DOHH2 (cell line): ENCODE measurements at regions not wholly inside any gene's neighbourhood (a gene's known extent, or its start where the extent isn't known, plus 50 kb on each side); places are given as distances from the start of the nearest gene placed in this dataset.

Experiments
- H3F3A ChIP-seq: fragments of 200-600 bp; sonication (generic), shearing (Covaris generic); 2 replicates; pipeline ENCODE4 v1.6.0; 2016; ENCODE audit warnings: antibody characterized with exemption, mild to moderate bottlenecking; ENCODE audit not compliant: control insufficient read depth, insufficient read depth
- H3K27ac ChIP-seq: fragments of 200-600 bp; sonication (generic); 2 replicates; pipeline ENCODE4 v1.5.1; 2014; ENCODE audit warnings: low read depth, mild to moderate bottlenecking, low read length, moderate library complexity
- H3K27me3 ChIP-seq: fragments of 200-600 bp; sonication (generic); 2 replicates; pipeline ENCODE4 v1.6.1; 2014; ENCODE audit warnings: mild to moderate bottlenecking, low read length, mixed read lengths; ENCODE audit not compliant: control insufficient read depth
- H3K36me3 ChIP-seq: fragments of 200-600 bp; sonication (generic); 2 replicates; pipeline ENCODE4 v1.6.1; 2014; ENCODE audit warnings: mild to moderate bottlenecking, low read length, moderate library complexity, mixed read lengths; ENCODE audit not compliant: control insufficient read depth
- H3K4me1 ChIP-seq: fragments of 200-600 bp; sonication (generic); 2 replicates; pipeline ENCODE4 v1.6.1; 2014; ENCODE audit warnings: mild to moderate bottlenecking, low read length, mixed read lengths; ENCODE audit not compliant: control insufficient read depth
- H3K4me2 ChIP-seq: fragments of 200-600 bp; sonication (generic); 2 replicates; pipeline ENCODE4 v1.6.0; 2014; ENCODE audit warnings: mild to moderate bottlenecking, low read length, moderate library complexity
- H3K4me3 ChIP-seq: fragments of 200-600 bp; sonication (generic); 2 replicates; pipeline ENCODE4 v1.5.1; 2014; ENCODE audit warnings: mild to moderate bottlenecking, low read length, mixed read lengths
- H3K79me2 ChIP-seq: fragments of 200-600 bp; sonication (generic); 2 replicates; pipeline ENCODE4 v1.6.1; 2014; ENCODE audit warnings: mild to moderate bottlenecking, low read length, mixed read lengths; ENCODE audit not compliant: control insufficient read depth
- H3K9me2 ChIP-seq: fragments of 200-600 bp; sonication (generic); replicated peaks from 2 replicates; pipeline ENCODE4 v1.6.1; 2014; ENCODE audit warnings: mild to moderate bottlenecking, low read length, mixed read lengths; ENCODE audit not compliant: control insufficient read depth
- H3K9me3 ChIP-seq: fragments of 200-600 bp; sonication (generic); 2 replicates; pipeline ENCODE4 v1.6.1; 2014; ENCODE audit warnings: antibody characterized with exemption, low read length, mixed read lengths; ENCODE audit not compliant: control insufficient read depth, insufficient read depth
- H4K20me1 ChIP-seq: fragments of 200-600 bp; sonication (generic); 2 replicates; pipeline ENCODE4 v1.6.0; 2014; ENCODE audit warnings: low read depth, mild to moderate bottlenecking, antibody characterized with exemption, low read length, moderate library complexity; ENCODE audit not compliant: control insufficient read depth, insufficient read depth
- EZH2phosphoT487 ChIP-seq: fragments of 200-600 bp; sonication (generic); IDR thresholded peaks from 2 replicates; pipeline ENCODE4 v1.6.1; 2017; ENCODE audit warnings: borderline replicate concordance, mild to moderate bottlenecking, antibody characterized with exemption, low read length, moderate library complexity, mixed read lengths
- TF ChIP-seq, protein P1 (sequence below): fragments of 200-600 bp; sonication (generic); IDR thresholded peaks from one replicate; pipeline ENCODE4 v1.5.1; 2014; ENCODE audit warnings: antibody characterized with exemption, mild to moderate bottlenecking, low read depth, low read length; ENCODE audit not compliant: poor library complexity, severe bottlenecking

DNA sequence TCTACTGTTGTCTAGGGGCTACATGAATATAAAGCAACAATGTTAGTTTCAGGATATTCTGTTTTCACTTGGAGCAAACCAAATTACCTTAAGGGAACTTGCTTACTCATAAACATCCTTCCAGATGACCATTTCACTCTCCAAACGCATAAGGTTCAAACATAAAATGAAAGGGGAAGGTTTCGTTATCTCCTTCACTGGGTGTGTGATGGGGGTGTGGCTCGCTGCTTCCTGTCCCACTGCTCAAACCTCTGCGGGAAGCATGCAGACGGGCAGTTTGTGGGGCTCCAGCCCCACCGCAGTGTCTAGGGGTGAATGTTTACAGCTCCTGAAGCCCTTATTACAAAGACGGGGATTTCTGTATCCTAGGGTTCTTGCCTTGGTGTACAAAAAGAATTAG lies 1310.9 kb upstream of the TMEFF2 start:
- Histone ChIP-seq H3K27me3 (no peaks in the 10 kb centered on the region), H3K36me3 (no peaks in the 10 kb centered on the region), H3F3A (no peaks in the 10 kb centered on the region), H3K4me2 (no peak overlapping the region), H3K79me2 (no peaks in the 10 kb centered on the region), H3K9me3 (no peaks in the 10 kb centered on the region), H4K20me1 (no peaks in the 10 kb centered on the region), H3K27ac (no peak overlapping the region), H3K9me2 (no peaks in the 10 kb centered on the region), H3K4me1 (no peaks in the 10 kb centered on the region), H3K4me3 (no peak overlapping the region)
- TF ChIP-seq, protein P1, sequence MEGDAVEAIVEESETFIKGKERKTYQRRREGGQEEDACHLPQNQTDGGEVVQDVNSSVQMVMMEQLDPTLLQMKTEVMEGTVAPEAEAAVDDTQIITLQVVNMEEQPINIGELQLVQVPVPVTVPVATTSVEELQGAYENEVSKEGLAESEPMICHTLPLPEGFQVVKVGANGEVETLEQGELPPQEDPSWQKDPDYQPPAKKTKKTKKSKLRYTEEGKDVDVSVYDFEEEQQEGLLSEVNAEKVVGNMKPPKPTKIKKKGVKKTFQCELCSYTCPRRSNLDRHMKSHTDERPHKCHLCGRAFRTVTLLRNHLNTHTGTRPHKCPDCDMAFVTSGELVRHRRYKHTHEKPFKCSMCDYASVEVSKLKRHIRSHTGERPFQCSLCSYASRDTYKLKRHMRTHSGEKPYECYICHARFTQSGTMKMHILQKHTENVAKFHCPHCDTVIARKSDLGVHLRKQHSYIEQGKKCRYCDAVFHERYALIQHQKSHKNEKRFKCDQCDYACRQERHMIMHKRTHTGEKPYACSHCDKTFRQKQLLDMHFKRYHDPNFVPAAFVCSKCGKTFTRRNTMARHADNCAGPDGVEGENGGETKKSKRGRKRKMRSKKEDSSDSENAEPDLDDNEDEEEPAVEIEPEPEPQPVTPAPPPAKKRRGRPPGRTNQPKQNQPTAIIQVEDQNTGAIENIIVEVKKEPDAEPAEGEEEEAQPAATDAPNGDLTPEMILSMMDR = no peak

DNA sequence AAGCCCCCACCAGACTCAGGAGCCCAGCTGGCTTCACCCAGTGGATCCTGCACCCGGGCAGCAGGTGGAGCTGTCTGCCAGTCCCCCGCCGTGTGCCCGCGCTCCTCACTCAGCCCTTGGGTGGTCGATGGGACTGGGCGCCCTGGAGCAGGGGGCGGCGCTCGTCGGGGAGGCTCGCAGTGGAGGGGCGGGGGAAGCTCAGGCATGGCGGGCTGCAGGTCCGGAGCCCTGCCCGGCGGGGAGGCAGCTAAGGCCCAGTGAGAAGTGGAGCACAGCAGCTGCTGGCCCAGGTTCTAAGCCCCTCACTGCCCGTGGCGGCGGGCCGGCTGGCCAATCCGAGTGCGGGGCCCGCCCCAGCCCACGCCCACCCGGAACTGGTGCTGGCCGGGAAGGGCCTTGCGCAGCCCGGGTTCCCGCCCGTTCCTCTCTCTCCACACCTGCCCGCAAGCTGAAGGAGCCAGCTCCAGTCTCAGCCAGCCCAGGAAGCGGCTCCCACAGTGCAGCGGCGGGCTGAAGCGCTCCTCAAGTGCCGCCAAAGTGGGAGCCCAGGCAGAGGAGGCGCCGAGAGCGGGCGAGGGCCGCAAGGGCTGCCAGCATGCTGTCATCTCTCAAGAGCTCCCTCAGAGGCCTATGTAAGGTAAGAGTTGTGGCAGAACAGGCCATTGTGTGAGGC lies 1307.8 kb upstream of the TMEFF2 start:
- Histone ChIP-seq H3K9me3 (no peaks in the 10 kb centered on the region), H3K79me2 (no peaks in the 10 kb centered on the region), H3K27ac (no peak overlapping the region), H3K27me3 (no peaks in the 10 kb centered on the region), H3K36me3 (no peaks in the 10 kb centered on the region), H3K9me2 (no peaks in the 10 kb centered on the region), H4K20me1 (no peaks in the 10 kb centered on the region), H3K4me3 (no peak overlapping the region), H3F3A (no peaks in the 10 kb centered on the region), H3K4me1 (no peaks in the 10 kb centered on the region), H3K4me2 (no peak overlapping the region)
- no peak for TF ChIP-seq EZH2phosphoT487
- TF ChIP-seq, protein P1 = no peak

DNA sequence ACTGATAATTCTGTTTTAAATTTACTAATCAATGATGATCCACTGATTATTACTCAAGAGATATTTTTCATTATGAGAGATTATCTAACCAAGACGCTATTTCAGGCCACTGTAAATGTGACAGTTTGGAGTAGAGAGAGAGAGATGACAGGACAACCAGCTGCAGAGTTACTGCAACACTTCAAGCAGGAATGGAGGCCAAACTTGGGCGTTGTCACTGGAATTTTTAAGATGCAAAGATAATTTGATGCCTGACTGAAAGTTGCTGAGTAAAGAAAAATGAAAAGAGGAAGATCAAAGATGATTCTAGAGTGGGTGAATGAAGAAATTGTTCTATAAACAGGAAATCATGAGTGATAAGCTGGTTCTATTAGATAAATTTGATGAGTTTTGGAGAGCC lies 1302.1 kb upstream of the TMEFF2 start:
- Histone ChIP-seq H4K20me1 (no peaks in the 10 kb centered on the region), H3K27me3 (no peaks in the 10 kb centered on the region), H3K36me3 (no peaks in the 10 kb centered on the region), H3K4me3 (no peak overlapping the region), H3K4me2 (no peak overlapping the region), H3F3A (no peaks in the 10 kb centered on the region), H3K9me2 (no peaks in the 10 kb centered on the region), H3K79me2 (no peaks in the 10 kb centered on the region), H3K4me1 (no peaks in the 10 kb centered on the region), H3K9me3 (no peaks in the 10 kb centered on the region), H3K27ac (no peak overlapping the region)
- TF ChIP-seq EZH2phosphoT487 = no peak
- TF ChIP-seq, protein P1 = no peak

DNA sequence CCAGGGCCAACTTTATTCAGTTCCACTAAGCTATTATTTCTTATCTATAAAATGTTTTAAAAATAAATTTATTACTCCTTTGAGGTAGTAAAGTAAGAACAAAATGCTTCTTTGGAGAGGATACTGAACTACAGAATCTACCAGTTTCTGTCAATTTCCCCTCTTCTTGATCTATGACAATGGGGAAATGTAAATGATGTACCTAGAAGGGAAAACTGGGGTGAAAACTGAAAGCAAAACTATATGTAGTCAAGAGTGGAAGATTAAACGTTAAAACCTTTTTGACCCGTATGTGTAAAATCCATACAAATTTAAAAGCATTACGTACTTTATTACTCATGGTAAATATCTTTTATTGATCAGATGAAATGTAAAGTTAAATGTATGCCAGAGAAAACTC lies 1287.8 kb upstream of the TMEFF2 start:
- H4K20me1 ChIP-seq = no peaks in the 10 kb centered on the region
- H3F3A ChIP-seq = no peaks in the 10 kb centered on the region
- no peaks in the 10 kb centered on the region for H3K4me1 ChIP-seq
- H3K4me3 ChIP-seq = no peak overlapping the region
- H3K79me2 ChIP-seq = no peaks in the 10 kb centered on the region
- TF ChIP-seq, protein P1 = no peak
- TF ChIP-seq EZH2phosphoT487 = no peak
- H3K9me3 ChIP-seq = no peaks in the 10 kb centered on the region
- H3K36me3 ChIP-seq = no peaks in the 10 kb centered on the region
- H3K4me2 ChIP-seq = no peak overlapping the region
- H3K27me3 ChIP-seq = no peaks in the 10 kb centered on the region
- no peaks in the 10 kb centered on the region for H3K9me2 ChIP-seq
- no peak overlapping the region for H3K27ac ChIP-seq
